ENCODE measurements at regions not wholly inside any gene's neighbourhood (a gene's known extent, or its start where the extent isn't known, plus 50 kb on each side); places are given as distances from the start of the nearest gene placed in this dataset.
"Not testable (repeated sequence)": the region's sequence is repeated elsewhere in the genome, so short reads cannot be mapped to it uniquely, and the experiment has no call there.

GRCh38 chr12:75854681-75855309 lies 176.8 kb downstream of the PHLDA1 start:
- TF ChIP-seq, protein P1, sequence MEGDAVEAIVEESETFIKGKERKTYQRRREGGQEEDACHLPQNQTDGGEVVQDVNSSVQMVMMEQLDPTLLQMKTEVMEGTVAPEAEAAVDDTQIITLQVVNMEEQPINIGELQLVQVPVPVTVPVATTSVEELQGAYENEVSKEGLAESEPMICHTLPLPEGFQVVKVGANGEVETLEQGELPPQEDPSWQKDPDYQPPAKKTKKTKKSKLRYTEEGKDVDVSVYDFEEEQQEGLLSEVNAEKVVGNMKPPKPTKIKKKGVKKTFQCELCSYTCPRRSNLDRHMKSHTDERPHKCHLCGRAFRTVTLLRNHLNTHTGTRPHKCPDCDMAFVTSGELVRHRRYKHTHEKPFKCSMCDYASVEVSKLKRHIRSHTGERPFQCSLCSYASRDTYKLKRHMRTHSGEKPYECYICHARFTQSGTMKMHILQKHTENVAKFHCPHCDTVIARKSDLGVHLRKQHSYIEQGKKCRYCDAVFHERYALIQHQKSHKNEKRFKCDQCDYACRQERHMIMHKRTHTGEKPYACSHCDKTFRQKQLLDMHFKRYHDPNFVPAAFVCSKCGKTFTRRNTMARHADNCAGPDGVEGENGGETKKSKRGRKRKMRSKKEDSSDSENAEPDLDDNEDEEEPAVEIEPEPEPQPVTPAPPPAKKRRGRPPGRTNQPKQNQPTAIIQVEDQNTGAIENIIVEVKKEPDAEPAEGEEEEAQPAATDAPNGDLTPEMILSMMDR (IDR thresholded peaks at IDR 0.05) = no peak
- no peak overlapping the region for H3K4me3 ChIP-seq
- no peaks in the 10 kb centered on the region for H3K36me3 ChIP-seq
- DNase-seq = no peak
- H3K9me3 ChIP-seq = no peaks in the 10 kb centered on the region
- intact Hi-C loops (cut with DNase I) = no loop called here
- H3K4me1 ChIP-seq = peaks cover 3% of the 10 kb centered on the region
- no peak overlapping the region for H3K27ac ChIP-seq
- no peaks in the 10 kb centered on the region for H3K27me3 ChIP-seq
- ATAC-seq = no peak

DNA sequence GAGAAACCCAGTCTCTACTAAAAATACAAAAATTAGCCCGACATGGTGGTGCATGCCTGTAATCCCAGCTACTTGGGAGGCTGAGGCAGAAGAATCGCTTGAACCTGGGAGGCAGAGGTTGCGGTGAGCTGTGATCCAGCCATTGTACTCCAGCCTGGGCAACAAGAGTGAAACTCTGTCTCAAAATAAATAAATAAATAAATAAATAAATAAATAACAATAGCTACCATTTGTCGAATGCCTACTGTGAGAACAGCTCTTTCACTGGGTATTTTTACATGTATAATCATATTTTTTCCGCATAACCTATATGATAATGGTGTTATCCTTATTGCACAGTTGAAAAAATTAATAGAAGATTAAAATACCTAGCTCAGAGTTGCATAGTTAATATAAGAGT lies 177.4 kb downstream of the PHLDA1 start:
- H3K27me3 ChIP-seq; H3K4me3 ChIP-seq; DNase-seq; H3K36me3 ChIP-seq; ATAC-seq; intact Hi-C loops (cut with DNase I); H3K4me1 ChIP-seq; H3K27ac ChIP-seq; H3K9me3 ChIP-seq: not testable (repeated sequence)

- TF ChIP-seq, protein P1 (IDR thresholded peaks at IDR 0.05) = no peak
- Histone ChIP-seq H3K27ac (no peak overlapping the region), H3K9me3 (no peaks in the 10 kb centered on the region), H3K4me3 (no peak overlapping the region), H3K36me3 (no peaks in the 10 kb centered on the region), H3K27me3 (no peaks in the 10 kb centered on the region), H3K4me1 (peaks cover 9% of the 10 kb centered on the region)
- intact Hi-C loops (cut with DNase I) = no loop called here
- peak; percentile 20 for ATAC-seq
- no peak for DNase-seq
Measured at GRCh38 chr12:75853626-75854025, 177.9 kb downstream of the PHLDA1 start.

GRCh38 chr12:75852956-75853355 lies 178.6 kb downstream of the PHLDA1 start:
- no peak overlapping the region for H3K27ac ChIP-seq
- intact Hi-C loops (cut with DNase I) = no loop called here
- no peaks in the 10 kb centered on the region for H3K27me3 ChIP-seq
- TF ChIP-seq, protein P1 (IDR thresholded peaks at IDR 0.05) = no peak
- peaks cover 11% of the 10 kb centered on the region for H3K4me1 ChIP-seq
- ATAC-seq (no peak), DNase-seq (no peak)
- no peaks in the 10 kb centered on the region for H3K9me3 ChIP-seq
- no peak overlapping the region for H3K4me3 ChIP-seq
- H3K36me3 ChIP-seq = no peaks in the 10 kb centered on the region

GRCh38 chr12:75852143-75852542 lies 179.4 kb downstream of the PHLDA1 start:
- TF ChIP-seq, protein P1 (IDR thresholded peaks at IDR 0.05) = no peak
- ATAC-seq (no peak), DNase-seq (no peak)
- peaks cover 11% of the 10 kb centered on the region for H3K4me1 ChIP-seq
- H3K27ac ChIP-seq = no peak overlapping the region
- intact Hi-C loops (cut with DNase I) = no loop called here
- H3K9me3 ChIP-seq = no peaks in the 10 kb centered on the region
- H3K36me3 ChIP-seq = no peaks in the 10 kb centered on the region
- H3K4me3 ChIP-seq = no peak overlapping the region
- no peaks in the 10 kb centered on the region for H3K27me3 ChIP-seq

- Histone ChIP-seq H3K9me3 (no peaks in the 10 kb centered on the region), H3K4me3 (no peak overlapping the region), H3K4me1 (peaks cover 11% of the 10 kb centered on the region), H3K27ac (no peak overlapping the region), H3K27me3 (no peaks in the 10 kb centered on the region), H3K36me3 (no peaks in the 10 kb centered on the region)
- TF ChIP-seq, protein P1 (IDR thresholded peaks at IDR 0.05) = no peak
- ATAC-seq = no peak
- DNase-seq = no peak
- intact Hi-C loops (cut with DNase I) = no loop called here
Measured at GRCh38 chr12:75850721-75851462, 180.7 kb downstream of the PHLDA1 start.
